AG10803 (cell line): ENCODE measurements at regions not wholly inside any gene's neighbourhood (a gene's known extent, or its start where the extent isn't known, plus 50 kb on each side); places are given as distances from the start of the nearest gene placed in this dataset.

Experiments
- DNase-seq: peaks from one replicate; pipeline ENCODE4 v3.0.0; 2010; ENCODE audit warnings: low read depth
- H3K4me3 ChIP-seq: 2 replicates; pipeline ENCODE4 v1.5.1; 2011; ENCODE audit warnings: mild to moderate bottlenecking, low read length, control low read depth
- TF ChIP-seq, protein P1 (sequence below): conservative IDR thresholded peaks from 2 replicates; pipeline ENCODE4 v1.5.1; 2011; ENCODE audit warnings: mild to moderate bottlenecking, low read length, control low read depth, inconsistent platforms

DNA sequence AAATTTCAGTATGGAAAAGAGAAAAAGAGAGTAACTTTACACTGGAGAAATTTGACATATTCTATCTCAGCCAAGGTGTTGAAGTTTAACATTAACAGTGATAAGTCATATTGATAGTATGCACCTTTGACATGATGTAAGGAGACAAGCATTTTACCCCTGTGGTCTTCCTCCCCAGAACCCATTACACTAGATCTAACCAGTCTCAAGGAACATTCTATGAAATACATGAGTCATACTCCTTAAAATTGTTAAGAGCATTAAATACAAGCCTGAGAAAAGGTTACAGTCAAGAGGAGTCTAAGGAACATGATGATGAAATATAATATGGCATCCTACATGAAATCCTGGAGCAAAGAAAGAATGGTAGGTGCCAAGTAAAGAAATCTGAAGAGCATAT, 1151.3 kb upstream of the IGFBP7 start:
- DNase-seq = no peak
- H3K4me3 ChIP-seq = no peak overlapping the region

DNA sequence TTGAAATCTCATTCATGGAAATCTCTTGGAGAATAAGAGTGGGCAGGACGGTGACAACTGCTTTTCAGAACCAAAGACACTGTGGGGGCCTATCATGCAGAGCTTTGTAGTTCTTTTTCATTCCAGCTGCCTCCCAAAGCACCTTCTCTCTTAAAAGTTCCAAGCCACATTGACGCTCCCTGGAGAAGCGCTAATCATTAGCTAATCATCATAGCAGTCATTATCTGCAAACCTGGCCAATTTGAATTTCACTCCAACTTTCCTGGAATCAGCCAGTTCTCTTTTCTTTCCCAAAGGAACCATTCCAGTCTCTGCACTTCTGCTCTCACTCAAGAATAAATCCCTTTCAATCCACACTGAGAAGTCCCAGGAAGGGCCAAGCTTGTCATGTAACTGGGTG, 1144.1 kb upstream of the IGFBP7 start:
- DNase-seq = no peak
- H3K4me3 ChIP-seq = no peak overlapping the region
- TF ChIP-seq, protein P1, sequence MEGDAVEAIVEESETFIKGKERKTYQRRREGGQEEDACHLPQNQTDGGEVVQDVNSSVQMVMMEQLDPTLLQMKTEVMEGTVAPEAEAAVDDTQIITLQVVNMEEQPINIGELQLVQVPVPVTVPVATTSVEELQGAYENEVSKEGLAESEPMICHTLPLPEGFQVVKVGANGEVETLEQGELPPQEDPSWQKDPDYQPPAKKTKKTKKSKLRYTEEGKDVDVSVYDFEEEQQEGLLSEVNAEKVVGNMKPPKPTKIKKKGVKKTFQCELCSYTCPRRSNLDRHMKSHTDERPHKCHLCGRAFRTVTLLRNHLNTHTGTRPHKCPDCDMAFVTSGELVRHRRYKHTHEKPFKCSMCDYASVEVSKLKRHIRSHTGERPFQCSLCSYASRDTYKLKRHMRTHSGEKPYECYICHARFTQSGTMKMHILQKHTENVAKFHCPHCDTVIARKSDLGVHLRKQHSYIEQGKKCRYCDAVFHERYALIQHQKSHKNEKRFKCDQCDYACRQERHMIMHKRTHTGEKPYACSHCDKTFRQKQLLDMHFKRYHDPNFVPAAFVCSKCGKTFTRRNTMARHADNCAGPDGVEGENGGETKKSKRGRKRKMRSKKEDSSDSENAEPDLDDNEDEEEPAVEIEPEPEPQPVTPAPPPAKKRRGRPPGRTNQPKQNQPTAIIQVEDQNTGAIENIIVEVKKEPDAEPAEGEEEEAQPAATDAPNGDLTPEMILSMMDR = no peak

More for the DNA sequence above, 1151.3 kb upstream of the IGFBP7 start:
- TF ChIP-seq, protein P1 = no peak

DNA sequence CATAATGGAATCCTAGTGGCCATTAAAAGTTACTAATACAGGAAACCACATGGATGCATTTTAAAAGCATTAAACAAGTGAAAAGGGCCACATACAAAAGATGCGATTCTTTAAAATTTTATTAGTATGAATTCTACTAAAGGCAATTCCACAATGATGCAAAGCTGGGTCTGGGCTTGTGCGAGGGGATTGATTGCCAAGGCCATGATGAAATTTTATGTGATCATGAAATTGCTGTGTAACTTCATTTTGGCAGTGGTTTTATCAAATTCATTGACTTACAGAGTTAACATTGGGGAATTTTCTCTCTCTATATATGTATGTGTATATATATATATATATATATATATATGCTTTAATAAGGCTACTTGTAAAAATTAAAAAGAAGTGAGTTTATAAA, 1142.5 kb upstream of the IGFBP7 start:
- H3K4me3 ChIP-seq = no peak overlapping the region
- DNase-seq = no peak
- TF ChIP-seq, protein P1 = no peak

DNA sequence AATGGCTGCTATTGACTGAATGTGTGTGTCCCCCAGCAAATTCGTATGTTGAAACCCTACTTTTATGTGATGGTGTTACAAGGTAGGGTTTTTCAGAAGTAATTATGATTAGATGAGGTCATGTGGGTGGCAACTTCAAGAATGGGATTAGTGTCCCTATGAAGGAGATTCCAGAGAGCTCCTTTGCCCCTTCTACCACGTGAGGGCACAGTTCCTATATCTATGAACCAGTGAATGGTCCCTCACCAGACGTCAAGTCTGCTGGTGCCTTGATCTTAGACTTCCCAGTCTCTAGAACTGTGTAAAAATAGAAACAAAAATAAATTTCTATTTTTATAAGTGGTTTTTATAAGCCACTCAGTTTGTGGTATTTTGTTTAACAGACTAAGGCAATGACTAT, 1137.6 kb upstream of the IGFBP7 start:
- H3K4me3 ChIP-seq = no peak overlapping the region
- TF ChIP-seq, protein P1 = no peak
- DNase-seq = no peak

DNA sequence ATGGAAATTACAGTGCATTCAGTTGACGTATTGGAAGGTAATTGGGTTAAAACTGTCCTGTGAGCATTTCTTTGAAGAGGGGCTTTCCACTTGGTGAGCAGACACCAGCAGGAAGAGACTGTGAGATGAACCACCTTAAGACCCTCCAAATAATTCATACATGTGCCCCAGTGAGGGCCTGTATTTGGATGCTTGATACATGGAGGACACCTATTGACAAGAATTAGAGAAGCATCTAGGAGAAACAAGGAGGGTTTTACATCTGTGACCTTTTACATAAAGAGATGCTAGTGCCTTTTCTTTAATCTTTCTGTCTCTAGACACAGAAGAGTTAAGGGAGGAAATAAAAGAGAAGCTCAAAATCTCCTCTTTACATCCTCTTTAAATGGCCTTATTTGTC, 1115.3 kb upstream of the IGFBP7 start:
- no peak overlapping the region for H3K4me3 ChIP-seq
- TF ChIP-seq, protein P1 = no peak
- no peak for DNase-seq

DNA sequence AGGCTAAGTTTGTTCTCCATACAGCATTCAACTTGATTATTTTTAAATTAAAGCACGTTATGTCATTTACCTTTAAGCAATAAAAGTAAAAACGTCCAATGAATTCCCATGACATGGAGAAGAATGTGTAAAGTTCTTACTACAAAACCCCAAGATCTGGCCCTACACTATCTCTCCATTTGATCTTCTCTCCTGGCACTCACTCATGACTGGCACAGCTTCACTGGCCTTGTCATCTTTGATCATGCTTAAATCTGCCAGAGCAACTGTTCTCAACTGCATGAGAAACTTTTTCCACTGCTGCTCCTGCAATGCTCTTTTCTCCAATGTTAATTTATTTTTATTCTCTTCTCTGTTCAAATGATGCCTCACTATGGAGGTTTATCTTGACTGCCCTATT, 1109.0 kb upstream of the IGFBP7 start:
- H3K4me3 ChIP-seq = no peak overlapping the region
- no peak for DNase-seq
- TF ChIP-seq, protein P1 = no peak

DNA sequence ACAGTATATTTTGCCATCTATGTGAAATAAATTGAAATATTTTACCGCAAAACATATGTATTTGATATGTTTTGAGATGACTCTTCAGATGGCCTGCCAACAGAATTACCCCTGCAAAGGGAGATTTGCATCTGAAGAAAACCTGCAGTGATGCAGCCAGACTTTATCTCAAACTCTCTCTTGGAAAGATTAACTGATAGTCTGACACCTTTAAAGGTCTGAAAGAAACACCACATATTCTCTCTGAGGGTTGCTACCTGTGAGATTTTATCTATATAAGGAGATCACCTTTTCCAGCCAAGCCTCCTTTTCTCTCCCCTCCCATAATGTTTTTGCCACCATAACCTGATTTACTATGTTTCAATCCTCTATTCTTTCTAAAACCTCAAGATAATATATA, 1106.3 kb upstream of the IGFBP7 start:
- no peak for DNase-seq
- no peak overlapping the region for H3K4me3 ChIP-seq
- TF ChIP-seq, protein P1 = no peak
